Midbrain (tissue), 1 donor: ENCODE measurements at regions not wholly inside any gene's neighbourhood (a gene's known extent, or its start where the extent isn't known, plus 50 kb on each side); places are given as distances from the start of the nearest gene placed in this dataset.

Experiments used
- DNase-seq: peaks from one replicate; lab custom pipeline; 2025; lab: John Stamatoyannopoulos, UW

- no peak for DNase-seq
Measured at GRCh38 chr11:116533186-116533825, 239.5 kb downstream of the BUD13 start.

GRCh38 chr11:116532066-116532465 lies 240.7 kb downstream of the BUD13 start:
- no peak for DNase-seq

GRCh38 chr11:116530705-116531104 lies 242.1 kb downstream of the BUD13 start:
- no peak for DNase-seq

- DNase-seq, result no peak
Measured at GRCh38 chr11:116529271-116529670, 243.5 kb downstream of the BUD13 start.

- no peak for DNase-seq
Measured at GRCh38 chr11:116527180-116527991, 245.4 kb downstream of the BUD13 start.

GRCh38 chr11:116525961-116526495 lies 246.8 kb downstream of the BUD13 start:
- DNase-seq, result no peak

GRCh38 chr11:116519499-116519898 lies 253.3 kb downstream of the BUD13 start:
- DNase-seq, result no peak

GRCh38 chr11:116518141-116518540 lies 254.6 kb downstream of the BUD13 start:
- DNase-seq, result no peak

- no peak for DNase-seq
Measured at GRCh38 chr11:116517584-116517983, 255.2 kb downstream of the BUD13 start.

- DNase-seq, result no peak
Measured at GRCh38 chr11:116517077-116517476, 255.7 kb downstream of the BUD13 start.

GRCh38 chr11:116515664-116516184 lies 257.1 kb downstream of the BUD13 start:
- no peak for DNase-seq

- DNase-seq, result no peak
Measured at GRCh38 chr11:116513894-116514293, 258.9 kb downstream of the BUD13 start.

- DNase-seq, result no peak
Measured at GRCh38 chr11:116513278-116513823, 259.4 kb downstream of the BUD13 start.

- DNase-seq, result no peak
Measured at GRCh38 chr11:116512841-116513240, 259.9 kb downstream of the BUD13 start.

GRCh38 chr11:116511684-116512083 lies 261.1 kb downstream of the BUD13 start:
- DNase-seq, result no peak

GRCh38 chr11:116510886-116511650 lies 261.7 kb downstream of the BUD13 start:
- DNase-seq, result no peak

GRCh38 chr11:116510166-116510565 lies 262.6 kb downstream of the BUD13 start:
- DNase-seq, result no peak

- DNase-seq, result no peak
Measured at GRCh38 chr11:116509551-116509950, 263.2 kb downstream of the BUD13 start.

GRCh38 chr11:116507849-116508695 lies 264.7 kb downstream of the BUD13 start:
- no peak for DNase-seq

GRCh38 chr11:116507016-116507415 lies 265.8 kb downstream of the BUD13 start:
- no peak for DNase-seq

GRCh38 chr11:116506263-116506825 lies 266.4 kb downstream of the BUD13 start:
- DNase-seq, result no peak
